Adrenal gland (tissue), 5 donors: ENCODE measurements at regions not wholly inside any gene's neighbourhood (a gene's known extent, or its start where the extent isn't known, plus 50 kb on each side); places are given as distances from the start of the nearest gene placed in this dataset.

Experiments used
- CTCF ChIP-seq, 6 experiments: fragments of 450-650 bp in 4 of 6; fragments of 200-600 bp in 2 of 6; sonication (generic) in 1 of 6; IDR thresholded peaks; 1 replicate in 5 of 6; 2 replicates in 1 of 6; pipeline versions ENCODE4 v1.5.1 to v1.8.0; 2016 to 2021; ENCODE audit warnings: antibody characterized with exemption in 6 of 6, mild to moderate bottlenecking in 2 of 6, moderate library complexity in 1 of 6
- POLR2A ChIP-seq, 2 donors: fragments of 450-650 bp; IDR thresholded peaks; one replicate each; pipeline ENCODE4 v1.6.1; 2017; ENCODE audit warnings: antibody characterized with exemption in 2 of 2, mild to moderate bottlenecking in 2 of 2, moderate library complexity in 1 of 2
- donor health status: DM: no; HTN: no; CAD: no.

GRCh38 chr13:80052286-80052685 is 288.6 kb downstream of the SPRY2 start:
- TF ChIP-seq CTCF (IDR thresholded peaks at IDR 0.05) (no peak), POLR2A (IDR thresholded peaks at IDR 0.05) (no peak)
